ENCODE measurements at regions not wholly inside any gene's neighbourhood (a gene's known extent, or its start where the extent isn't known, plus 50 kb on each side); places are given as distances from the start of the nearest gene placed in this dataset.

DNA sequence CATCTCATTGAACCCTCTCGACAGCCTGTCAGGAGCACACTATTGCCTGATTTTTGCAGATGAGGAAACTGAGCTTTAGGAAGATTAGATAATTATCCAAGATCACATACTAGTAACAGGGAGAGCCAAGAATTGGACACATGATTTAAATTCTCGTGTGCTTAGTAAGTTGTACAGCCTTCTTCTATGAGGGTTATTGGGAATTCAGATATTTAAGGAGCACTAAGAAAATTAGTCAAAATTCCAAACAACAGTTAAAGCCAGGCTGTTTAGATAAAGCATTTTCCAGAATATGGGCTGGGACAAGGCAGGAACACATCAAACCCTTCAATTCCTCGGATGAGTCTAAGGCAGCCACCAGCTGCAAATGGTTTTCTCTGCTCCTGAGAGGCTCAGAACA lies 148.8 kb downstream of the TMEM30B start:
- Histone ChIP-seq H3K27ac (no peak overlapping the region), H3K4me3 (ENCODE audit: low read depth, low read length) (no peak overlapping the region), H3K36me3 (replicated peaks) (no peaks in the 10 kb centered on the region), H3K27me3 (replicated peaks) (no peaks in the 10 kb centered on the region)
- TF ChIP-seq, protein P1, sequence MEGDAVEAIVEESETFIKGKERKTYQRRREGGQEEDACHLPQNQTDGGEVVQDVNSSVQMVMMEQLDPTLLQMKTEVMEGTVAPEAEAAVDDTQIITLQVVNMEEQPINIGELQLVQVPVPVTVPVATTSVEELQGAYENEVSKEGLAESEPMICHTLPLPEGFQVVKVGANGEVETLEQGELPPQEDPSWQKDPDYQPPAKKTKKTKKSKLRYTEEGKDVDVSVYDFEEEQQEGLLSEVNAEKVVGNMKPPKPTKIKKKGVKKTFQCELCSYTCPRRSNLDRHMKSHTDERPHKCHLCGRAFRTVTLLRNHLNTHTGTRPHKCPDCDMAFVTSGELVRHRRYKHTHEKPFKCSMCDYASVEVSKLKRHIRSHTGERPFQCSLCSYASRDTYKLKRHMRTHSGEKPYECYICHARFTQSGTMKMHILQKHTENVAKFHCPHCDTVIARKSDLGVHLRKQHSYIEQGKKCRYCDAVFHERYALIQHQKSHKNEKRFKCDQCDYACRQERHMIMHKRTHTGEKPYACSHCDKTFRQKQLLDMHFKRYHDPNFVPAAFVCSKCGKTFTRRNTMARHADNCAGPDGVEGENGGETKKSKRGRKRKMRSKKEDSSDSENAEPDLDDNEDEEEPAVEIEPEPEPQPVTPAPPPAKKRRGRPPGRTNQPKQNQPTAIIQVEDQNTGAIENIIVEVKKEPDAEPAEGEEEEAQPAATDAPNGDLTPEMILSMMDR (IDR thresholded peaks at IDR 0.05; ENCODE audit: low read depth, low read length, missing control alignments): no peak
- in situ Hi-C loops (cut with HindIII; ENCODE audit: low pct_ligation_motif_present, low sequenced_read_pairs): no loop called here
- no peak for DNase-seq

DNA sequence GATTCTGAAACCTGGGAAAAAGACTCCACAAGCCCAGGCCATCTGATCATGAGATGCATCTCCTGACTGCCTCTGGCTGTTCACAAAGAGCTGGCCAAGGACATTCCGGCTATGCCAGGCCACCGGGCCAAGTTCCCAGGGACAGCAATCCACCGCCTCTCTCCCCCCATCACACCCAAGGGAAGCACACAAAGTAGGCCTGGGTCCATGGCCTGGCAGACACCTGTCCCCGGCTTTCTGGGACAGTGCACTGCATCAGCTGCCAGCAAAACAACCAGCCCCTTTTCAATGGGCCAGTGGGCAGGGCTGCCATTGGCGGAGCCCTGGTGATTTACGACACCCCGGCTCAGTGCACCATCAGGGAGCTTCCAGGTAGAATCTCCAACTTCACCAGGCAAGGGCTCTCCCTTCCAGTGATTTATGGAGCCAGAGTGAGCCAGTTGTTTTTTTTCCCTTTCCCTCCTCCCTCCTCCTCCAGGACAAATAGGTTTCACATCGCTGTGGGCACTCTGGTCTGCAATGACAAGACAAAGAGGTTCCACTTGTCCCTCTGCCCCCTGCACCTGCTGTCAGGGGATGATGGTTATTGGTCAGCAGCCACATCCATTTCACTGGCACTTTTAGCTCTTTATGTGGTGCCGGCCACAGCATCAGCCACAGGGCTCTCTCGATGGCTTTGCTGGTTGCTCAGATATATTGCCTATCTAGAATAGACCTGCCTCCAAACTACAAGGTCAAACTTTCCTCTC lies 149.6 kb downstream of the SLC38A6 start:
- DNase-seq: no peak
- TF ChIP-seq, protein P1 (IDR thresholded peaks at IDR 0.05; ENCODE audit: low read depth, low read length, missing control alignments): no peak
- H3K27me3 ChIP-seq (replicated peaks): no peaks in the 10 kb centered on the region

DNA sequence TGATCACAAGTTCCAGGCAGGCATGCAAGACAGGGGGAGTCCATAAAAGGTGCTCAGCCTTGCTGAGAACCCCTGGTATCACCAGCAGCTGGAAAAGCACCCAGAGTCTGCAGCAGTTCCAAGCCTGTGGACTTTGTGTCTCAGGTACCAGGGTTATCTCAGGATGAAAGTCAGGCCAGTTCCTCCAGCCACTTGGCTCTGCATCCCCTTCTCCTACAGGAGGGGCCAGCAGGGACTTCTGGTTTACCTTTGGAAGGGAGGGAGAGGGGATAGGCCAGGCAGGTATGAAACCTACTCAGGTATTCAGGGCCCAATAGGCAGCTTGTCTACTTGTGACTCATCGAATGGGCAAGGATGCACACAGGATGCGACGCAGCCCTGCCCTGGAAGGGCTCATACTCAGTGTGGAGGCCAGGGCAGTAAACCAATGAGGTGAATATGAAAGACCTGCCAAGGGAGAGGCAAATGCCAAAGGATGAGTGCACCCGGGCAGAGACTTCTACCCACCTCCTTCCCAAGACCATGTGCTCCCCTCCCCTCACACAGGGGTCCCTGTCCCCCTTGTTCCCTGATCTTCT lies 148.2 kb downstream of the SLC38A6 start:
- TF ChIP-seq, protein P1 (IDR thresholded peaks at IDR 0.05; ENCODE audit: low read depth, low read length, missing control alignments): no peak
- H3K4me3 ChIP-seq (ENCODE audit: low read depth, low read length): no peak overlapping the region
- no peak overlapping the region for H3K27ac ChIP-seq
- H3K27me3 ChIP-seq (replicated peaks): no peaks in the 10 kb centered on the region
- in situ Hi-C loops (cut with HindIII; ENCODE audit: low pct_ligation_motif_present, low sequenced_read_pairs): no loop called here
- no peak for DNase-seq
- no peaks in the 10 kb centered on the region for H3K36me3 ChIP-seq (replicated peaks)

More for the DNA sequence above, 149.6 kb downstream of the SLC38A6 start:
- H3K27ac ChIP-seq: no peak overlapping the region
- in situ Hi-C loops (cut with HindIII; ENCODE audit: low pct_ligation_motif_present, low sequenced_read_pairs): no loop called here
- no peak overlapping the region for H3K4me3 ChIP-seq (ENCODE audit: low read depth, low read length)
- no peaks in the 10 kb centered on the region for H3K36me3 ChIP-seq (replicated peaks)

DNA sequence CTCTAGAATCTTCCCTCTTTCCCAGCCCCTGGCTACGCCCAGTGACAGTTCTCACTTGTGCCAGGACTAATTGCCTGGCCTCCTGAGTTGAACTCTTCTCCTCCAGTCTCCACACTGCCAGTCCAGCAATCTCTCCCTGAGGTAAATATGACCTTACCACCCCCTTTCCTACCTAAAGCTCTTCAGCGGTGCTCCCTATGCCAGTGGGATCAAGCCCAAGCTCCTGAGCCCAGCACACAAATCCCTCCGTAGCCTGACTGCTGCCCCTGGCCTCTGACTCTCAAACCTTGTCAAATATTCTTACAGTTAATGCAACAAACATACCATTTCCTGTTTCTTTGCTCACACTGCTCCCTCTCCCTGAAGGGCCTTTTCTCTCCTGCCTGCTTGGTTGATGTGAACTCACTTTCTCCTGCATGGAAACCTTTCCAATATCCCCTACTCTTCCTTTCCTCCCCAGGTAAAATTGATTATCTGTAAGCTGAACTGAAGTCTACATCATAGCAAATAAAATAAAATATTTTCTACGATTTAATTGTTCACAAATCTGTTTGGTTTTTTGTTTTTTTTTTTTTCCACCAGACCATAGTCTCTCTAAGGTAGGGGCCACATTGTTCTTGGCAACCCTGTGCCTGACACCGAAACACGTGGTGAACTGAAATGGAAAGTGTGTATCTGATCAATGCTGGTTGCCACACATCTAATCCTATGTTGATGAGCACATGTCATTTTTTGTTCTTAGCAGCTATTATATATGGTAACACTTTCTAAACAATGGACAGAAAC lies 147.5 kb downstream of the SLC38A6 start:
- H3K4me3 ChIP-seq (ENCODE audit: low read depth, low read length): no peak overlapping the region
- no peak for DNase-seq
- in situ Hi-C loops (cut with HindIII; ENCODE audit: low pct_ligation_motif_present, low sequenced_read_pairs): no loop called here
- H3K27ac ChIP-seq: no peak overlapping the region
- no peaks in the 10 kb centered on the region for H3K36me3 ChIP-seq (replicated peaks)
- TF ChIP-seq, protein P1 (IDR thresholded peaks at IDR 0.05; ENCODE audit: low read depth, low read length, missing control alignments): no peak
- H3K27me3 ChIP-seq (replicated peaks): no peaks in the 10 kb centered on the region

DNA sequence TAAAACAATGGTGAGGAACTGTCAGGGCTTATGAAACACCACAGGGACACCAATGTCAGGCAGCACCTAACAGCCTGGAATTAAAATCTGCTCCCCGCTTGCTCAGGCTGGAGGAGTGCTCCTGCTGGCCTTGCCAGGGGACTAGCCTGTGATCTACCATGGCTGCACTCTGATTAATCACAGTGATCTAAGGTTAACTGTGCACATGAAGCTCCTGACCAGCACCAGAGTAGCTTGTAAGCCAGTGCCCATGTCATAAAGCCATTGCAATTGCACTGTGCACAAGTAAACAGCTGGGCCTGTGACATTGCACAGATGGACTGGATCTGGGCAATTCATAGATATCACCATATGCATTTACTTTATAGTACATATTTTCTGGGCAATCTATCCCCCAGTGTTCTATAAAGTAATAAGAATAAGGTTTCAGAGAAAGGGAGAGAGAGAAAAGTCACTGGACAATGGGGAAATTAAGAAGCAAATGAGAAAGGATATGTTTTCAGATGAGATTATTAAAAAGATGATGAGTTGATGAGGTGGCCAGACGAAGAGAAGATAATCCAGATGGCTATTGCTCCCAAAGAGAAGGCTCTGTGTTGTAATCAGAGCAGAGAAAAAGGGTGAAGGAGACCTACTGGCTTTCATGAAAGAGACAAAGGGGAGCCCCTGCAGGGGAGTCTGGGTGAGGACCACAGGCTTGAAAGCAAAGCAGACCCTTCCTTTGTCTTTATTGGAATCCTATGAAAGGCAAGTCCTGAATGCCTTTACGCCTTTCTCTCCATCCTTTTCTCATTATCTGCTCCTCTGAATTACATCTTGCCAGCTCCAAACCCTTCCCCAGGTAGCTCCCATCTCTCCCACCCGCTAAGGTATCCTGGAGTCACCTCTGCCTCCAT lies 145.8 kb downstream of the SLC38A6 start:
- Histone ChIP-seq H3K27ac (no peak overlapping the region), H3K36me3 (replicated peaks) (no peaks in the 10 kb centered on the region), H3K27me3 (replicated peaks) (no peaks in the 10 kb centered on the region), H3K4me3 (ENCODE audit: low read depth, low read length) (no peak overlapping the region)
- TF ChIP-seq, protein P1 (IDR thresholded peaks at IDR 0.05; ENCODE audit: low read depth, low read length, missing control alignments): no peak
- DNase-seq: no peak
- in situ Hi-C loops (cut with HindIII; ENCODE audit: low pct_ligation_motif_present, low sequenced_read_pairs): no loop called here
